B cell (primary cell): ENCODE measurements at regions not wholly inside any gene's neighbourhood (a gene's known extent, or its start where the extent isn't known, plus 50 kb on each side); places are given as distances from the start of the nearest gene placed in this dataset.

Experiments
- ATAC-seq: fragments of 200-7000 bp; cut with Tn5 transposase; one replicate; pipeline ENCODE4 v1.10.0; 2021; ENCODE audit warnings: low read depth, mild to moderate bottlenecking, moderate number of reproducible peaks, moderate library complexity
- CTCF ChIA-PET: fragments of 350-600 bp; sonication (Branson Sonifier 250); formaldehyde crosslinking; loops from one replicate; lab custom pipeline; 2021; ENCODE audit warnings: antibody characterized with exemption, inconsistent platforms; lab: Charles Lee
- POLR2A ChIA-PET: fragments of 350-600 bp; sonication (Branson Sonifier 250); formaldehyde crosslinking; loops from one replicate; lab custom pipeline; 2021; ENCODE audit warnings: antibody characterized with exemption; lab: Charles Lee
- DNase-seq: peaks from one replicate; pipeline ENCODE4 v3.0.0; 2013
- H2AFZ ChIP-seq: 2 replicates; pipeline ENCODE4 v1.6.1; 2012; ENCODE audit warnings: mild to moderate bottlenecking, low read depth, low read length; ENCODE audit not compliant: insufficient read depth, poor library complexity, severe bottlenecking
- H3K27ac ChIP-seq, 2 donors: 1 replicate in 1 of 2; 2 replicates in 1 of 2; pipeline ENCODE4 v1.5.1; 2012 to 2013; ENCODE audit warnings: low read length in 2 of 2, mild to moderate bottlenecking in 2 of 2, moderate library complexity in 1 of 2
- H3K27me3 ChIP-seq, 4 experiments: fragments of 200-600 bp in 1 of 4; sonication (generic) in 1 of 4; replicated peaks in 1 of 4; 1 replicate in 2 of 4; 2 replicates in 2 of 4; pipeline versions ENCODE4 v1.6.1 to v1.7.0; 2013 to 2016; ENCODE audit warnings: low read length in 3 of 4, mild to moderate bottlenecking in 2 of 4, mixed read lengths in 1 of 4, moderate library complexity in 1 of 4; ENCODE audit not compliant: insufficient read depth in 4 of 4, control insufficient read depth in 3 of 4; ENCODE audit errors: control extremely low read depth in 1 of 4
- H3K36me3 ChIP-seq, 2 experiments: replicated peaks in 1 of 2; 1 replicate in 1 of 2; 2 replicates in 1 of 2; pipeline versions ENCODE4 v1.6.1 to v1.7.1; 2013; ENCODE audit warnings: low read length in 1 of 2; ENCODE audit not compliant: insufficient read depth in 2 of 2, control insufficient read depth in 1 of 2; ENCODE audit errors: control extremely low read depth in 1 of 2, extremely low read depth in 1 of 2
- H3K4me1 ChIP-seq, 2 donors: fragments of 200-600 bp in 1 of 2; sonication (generic) in 1 of 2; 1 replicate in 1 of 2; 2 replicates in 1 of 2; pipeline versions ENCODE4 v1.5.1 to v1.6.1; 2013 to 2017; ENCODE audit warnings: low read length in 2 of 2; ENCODE audit not compliant: control insufficient read depth in 2 of 2, insufficient read depth in 2 of 2
- H3K4me2 ChIP-seq: replicated peaks from 2 replicates; pipeline ENCODE3; 2012; ENCODE audit warnings: mild to moderate bottlenecking, low read depth, low read length; ENCODE audit not compliant: poor library complexity, severe bottlenecking
- H3K4me3 ChIP-seq, 5 experiments: fragments of 200-600 bp in 1 of 5; sonication (generic) in 1 of 5; 1 replicate in 3 of 5; 2 replicates in 2 of 5; pipeline versions ENCODE4 v1.5.1 to v1.7.0; 2011 to 2016; ENCODE audit warnings: low read length in 4 of 5, mild to moderate bottlenecking in 4 of 5, low read depth in 2 of 5, control low read depth in 1 of 5, moderate library complexity in 1 of 5; ENCODE audit not compliant: insufficient read depth in 1 of 5; ENCODE audit errors: control extremely low read depth in 1 of 5, extremely low read depth in 1 of 5
- H3K79me2 ChIP-seq: fragments of 200-600 bp; sonication (generic); one replicate; pipeline ENCODE4 v1.6.0; 2016; ENCODE audit warnings: low read length; ENCODE audit not compliant: control insufficient read depth, insufficient read depth
- H3K9ac ChIP-seq: fragments of 200-600 bp; sonication (generic); 2 replicates; pipeline ENCODE4 v1.6.1; 2017; ENCODE audit warnings: mild to moderate bottlenecking, low read length, moderate library complexity
- H3K9me3 ChIP-seq, 3 donors: one replicate each; pipeline versions ENCODE4 v1.6.1 to v1.7.1; 2013; ENCODE audit warnings: low read length in 2 of 3; ENCODE audit not compliant: control insufficient read depth in 2 of 3, insufficient read depth in 1 of 3; ENCODE audit errors: control extremely low read depth in 1 of 3
- H4K20me1 ChIP-seq: 2 replicates; pipeline ENCODE4 v1.6.0; 2012; ENCODE audit warnings: mild to moderate bottlenecking, low read length; ENCODE audit not compliant: insufficient read depth, control insufficient read depth, poor library complexity, severe bottlenecking
- H3K27ac Mint-ChIP-seq: one replicate; pipeline ENCODE4 v1.8.0; 2021; ENCODE audit warnings: mixed read lengths
- H3K27me3 Mint-ChIP-seq: one replicate; pipeline ENCODE4 v1.8.0; 2021; ENCODE audit warnings: mixed read lengths
- H3K4me1 Mint-ChIP-seq: one replicate; pipeline ENCODE4 v1.8.0; 2021; ENCODE audit warnings: mixed read lengths
- H3K4me3 Mint-ChIP-seq: one replicate; pipeline ENCODE4 v1.8.0; 2021; ENCODE audit warnings: mixed read lengths
- H3K9me3 Mint-ChIP-seq: one replicate; pipeline ENCODE4 v1.8.0; 2022; ENCODE audit warnings: mixed read lengths; ENCODE audit not compliant: insufficient read depth
- EZH2 ChIP-seq: IDR thresholded peaks from 2 replicates; pipeline ENCODE4 v1.6.1; 2012; ENCODE audit warnings: borderline replicate concordance, low read depth, mild to moderate bottlenecking, moderate library complexity, low read length; ENCODE audit not compliant: insufficient read depth, poor library complexity, severe bottlenecking
- WGBS: methylation state at CpG from one replicate; pipeline ENCODE4 v1.1.5; 2013; ENCODE audit warnings: missing lambda C conversion rate; ENCODE audit not compliant: insufficient coverage; 5-methylcytosine and 5-hydroxymethylcytosine counted together
- intact Hi-C: fragments of 100-400 bp; cut with micrococcal nuclease; formaldehyde crosslinking; loops from one replicate; pipeline ENCODE4 v1.10.0; 2022
- TF ChIP-seq, protein P1 (sequence below): fragments of 200-600 bp; IDR thresholded peaks from one replicate; pipeline ENCODE4 v1.8.0; 2022; ENCODE audit warnings: antibody characterized with exemption, mild to moderate bottlenecking

DNA sequence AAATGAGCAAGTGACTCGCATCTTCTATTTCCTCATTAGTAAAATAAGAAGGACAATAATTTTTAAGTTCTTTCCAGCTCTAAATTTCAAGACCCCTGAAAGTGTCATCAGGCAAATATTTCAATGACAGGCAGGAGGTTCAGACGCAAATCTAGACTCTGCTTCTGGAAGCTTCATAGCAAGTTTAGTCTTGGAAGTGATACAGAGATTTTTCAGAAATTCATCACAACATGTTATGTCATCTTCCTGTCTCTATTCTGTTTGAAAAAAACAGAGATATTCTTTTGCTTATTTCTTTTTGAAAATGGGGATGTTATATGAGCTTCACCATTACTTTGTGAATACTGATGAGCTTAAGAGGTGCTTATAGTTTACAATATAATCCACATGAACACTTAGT is 74.0 kb downstream of the C3orf85 start:
- no CpG with 5 or more reads among the region's 2 CpGs for WGBS
- H3K4me3 ChIP-seq: no peak overlapping the region

GRCh38 chr3:109211941-109212340 is 75.4 kb downstream of the C3orf85 start:
- DNase-seq: no peak
- no peak overlapping the region for H3K27ac Mint-ChIP-seq
- no peak overlapping the region for H3K4me3 ChIP-seq
- POLR2A ChIA-PET: no interaction called here
- no peaks in the 10 kb centered on the region for H3K36me3 ChIP-seq
- H3K4me1 ChIP-seq: no peaks in the 10 kb centered on the region
- TF ChIP-seq, protein P1, sequence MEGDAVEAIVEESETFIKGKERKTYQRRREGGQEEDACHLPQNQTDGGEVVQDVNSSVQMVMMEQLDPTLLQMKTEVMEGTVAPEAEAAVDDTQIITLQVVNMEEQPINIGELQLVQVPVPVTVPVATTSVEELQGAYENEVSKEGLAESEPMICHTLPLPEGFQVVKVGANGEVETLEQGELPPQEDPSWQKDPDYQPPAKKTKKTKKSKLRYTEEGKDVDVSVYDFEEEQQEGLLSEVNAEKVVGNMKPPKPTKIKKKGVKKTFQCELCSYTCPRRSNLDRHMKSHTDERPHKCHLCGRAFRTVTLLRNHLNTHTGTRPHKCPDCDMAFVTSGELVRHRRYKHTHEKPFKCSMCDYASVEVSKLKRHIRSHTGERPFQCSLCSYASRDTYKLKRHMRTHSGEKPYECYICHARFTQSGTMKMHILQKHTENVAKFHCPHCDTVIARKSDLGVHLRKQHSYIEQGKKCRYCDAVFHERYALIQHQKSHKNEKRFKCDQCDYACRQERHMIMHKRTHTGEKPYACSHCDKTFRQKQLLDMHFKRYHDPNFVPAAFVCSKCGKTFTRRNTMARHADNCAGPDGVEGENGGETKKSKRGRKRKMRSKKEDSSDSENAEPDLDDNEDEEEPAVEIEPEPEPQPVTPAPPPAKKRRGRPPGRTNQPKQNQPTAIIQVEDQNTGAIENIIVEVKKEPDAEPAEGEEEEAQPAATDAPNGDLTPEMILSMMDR: no peak
- no peak for TF ChIP-seq EZH2
- H3K27ac ChIP-seq: no peak overlapping the region
- CTCF ChIA-PET: no interaction called here
- no peaks in the 10 kb centered on the region for H3K79me2 ChIP-seq
- H3K9ac ChIP-seq: no peak overlapping the region
- H3K4me2 ChIP-seq: no peak overlapping the region
- H3K9me3 ChIP-seq: no peaks in the 10 kb centered on the region
- H3K27me3 Mint-ChIP-seq: no peaks in the 10 kb centered on the region
- H3K9me3 Mint-ChIP-seq: no peaks in the 10 kb centered on the region
- intact Hi-C loops: no loop called here
- WGBS: 93% methylated on average over 2 of the region's 4 CpGs
- H4K20me1 ChIP-seq: no peaks in the 10 kb centered on the region
- no peak overlapping the region for H2AFZ ChIP-seq
- no peak for ATAC-seq
- no peaks in the 10 kb centered on the region for H3K4me1 Mint-ChIP-seq
- no peak overlapping the region for H3K4me3 Mint-ChIP-seq
- no peaks in the 10 kb centered on the region for H3K27me3 ChIP-seq

More for the DNA sequence above, 74.0 kb downstream of the C3orf85 start:
- H3K27me3 Mint-ChIP-seq: no peaks in the 10 kb centered on the region
- Histone ChIP-seq H4K20me1 (no peaks in the 10 kb centered on the region), H3K36me3 (no peaks in the 10 kb centered on the region), H3K27ac (no peak overlapping the region), H3K4me2 (no peak overlapping the region), H3K4me1 (no peaks in the 10 kb centered on the region), H3K27me3 (no peaks in the 10 kb centered on the region), H3K79me2 (no peaks in the 10 kb centered on the region), H3K9ac (no peak overlapping the region), H2AFZ (no peak overlapping the region), H3K9me3 (no peaks in the 10 kb centered on the region)
- no peaks in the 10 kb centered on the region for H3K4me1 Mint-ChIP-seq
- intact Hi-C loops: no loop called here
- POLR2A ChIA-PET: no interaction called here
- TF ChIP-seq, protein P1: no peak
- no peak for TF ChIP-seq EZH2
- H3K27ac Mint-ChIP-seq: no peak overlapping the region
- no peak overlapping the region for H3K4me3 Mint-ChIP-seq
- H3K9me3 Mint-ChIP-seq: no peaks in the 10 kb centered on the region
- CTCF ChIA-PET: no interaction called here
- DNase-seq: no peak
- no peak for ATAC-seq
